GM23338 (cell line): ENCODE measurements at regions not wholly inside any gene's neighbourhood (a gene's known extent, or its start where the extent isn't known, plus 50 kb on each side); places are given as distances from the start of the nearest gene placed in this dataset.

Source experiments
- CREB1 ChIP-seq: fragments of 250-450 bp; sonication (Bioruptor Pico); IDR thresholded peaks from 2 replicates; pipeline ENCODE4 v1.5.0; 2020; ENCODE audit warnings: low read depth, mild to moderate bottlenecking, moderate library complexity
- CTCF ChIP-seq, 2 experiments: fragments of 200-600 bp in 1 of 2; sonication (generic) in 1 of 2; conservative IDR thresholded peaks; 2 replicates each; pipeline versions ENCODE4 v1.5.1 to v1.6.1; 2016 to 2017; ENCODE audit warnings: antibody characterized with exemption in 2 of 2, low read depth in 2 of 2, mild to moderate bottlenecking in 2 of 2, moderate library complexity in 1 of 2
- EZH2 ChIP-seq: fragments of 200-600 bp; sonication (generic); IDR thresholded peaks from one replicate; pipeline ENCODE4 v1.8.0; 2017; ENCODE audit warnings: antibody characterized with exemption, mild to moderate bottlenecking, low read depth; ENCODE audit not compliant: unreplicated experiment
- EZH2phosphoT487 ChIP-seq: fragments of 200-600 bp; sonication (generic); IDR thresholded peaks from one replicate; pipeline ENCODE4 v1.8.1; 2018; ENCODE audit warnings: antibody characterized with exemption; ENCODE audit not compliant: unreplicated experiment
- JUNB ChIP-seq: IDR thresholded peaks from one replicate; pipeline ENCODE4 v1.6.1; 2016; ENCODE audit warnings: antibody characterized with exemption; ENCODE audit not compliant: unreplicated experiment
- NANOG ChIP-seq: IDR thresholded peaks from 2 replicates; pipeline ENCODE4 v1.6.1; 2016; ENCODE audit warnings: antibody characterized with exemption, borderline replicate concordance
- POLR2AphosphoS5 ChIP-seq: IDR thresholded peaks from 2 replicates; pipeline ENCODE4 v1.6.1; 2016; ENCODE audit warnings: antibody characterized with exemption, low read depth
- ZNF462 ChIP-seq: fragments of 250-450 bp; sonication (Bioruptor Pico); IDR thresholded peaks from 2 replicates; pipeline ENCODE4 v1.5.0; 2020; ENCODE audit warnings: mild to moderate bottlenecking, moderate library complexity
- TF ChIP-seq, protein P1 (sequence below): IDR thresholded peaks from 2 replicates; pipeline ENCODE4 v1.6.1; 2016; ENCODE audit warnings: antibody characterized with exemption

DNA sequence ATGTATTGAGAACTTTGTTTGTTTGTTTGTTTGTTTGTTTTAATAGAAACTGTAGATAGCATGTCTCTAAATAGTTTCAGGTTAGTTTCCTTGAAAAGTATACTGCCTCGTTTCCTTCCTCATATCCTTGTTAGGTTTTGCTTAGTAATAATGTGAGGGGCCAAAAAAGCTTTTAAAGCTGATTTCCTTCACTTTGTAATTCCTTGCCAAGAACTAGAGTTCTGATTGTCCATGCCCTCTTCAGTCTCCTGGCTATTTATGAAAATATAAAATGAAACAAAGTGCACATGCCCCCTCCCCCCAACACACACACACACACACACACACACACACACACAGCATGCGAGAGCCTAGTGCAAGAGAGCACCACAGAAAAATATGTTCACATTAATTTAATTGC, 115.8 kb downstream of the FZD1 start:
- no peak for TF ChIP-seq EZH2
- no peak for TF ChIP-seq CTCF (conservative IDR thresholded peaks at IDR 0.05; ENCODE audit: low read depth in 2 of 2)
- TF ChIP-seq EZH2phosphoT487: no peak
- TF ChIP-seq POLR2AphosphoS5: no peak
- TF ChIP-seq CREB1 (CRISPR knock-in tag): no peak
- TF ChIP-seq, protein P1, sequence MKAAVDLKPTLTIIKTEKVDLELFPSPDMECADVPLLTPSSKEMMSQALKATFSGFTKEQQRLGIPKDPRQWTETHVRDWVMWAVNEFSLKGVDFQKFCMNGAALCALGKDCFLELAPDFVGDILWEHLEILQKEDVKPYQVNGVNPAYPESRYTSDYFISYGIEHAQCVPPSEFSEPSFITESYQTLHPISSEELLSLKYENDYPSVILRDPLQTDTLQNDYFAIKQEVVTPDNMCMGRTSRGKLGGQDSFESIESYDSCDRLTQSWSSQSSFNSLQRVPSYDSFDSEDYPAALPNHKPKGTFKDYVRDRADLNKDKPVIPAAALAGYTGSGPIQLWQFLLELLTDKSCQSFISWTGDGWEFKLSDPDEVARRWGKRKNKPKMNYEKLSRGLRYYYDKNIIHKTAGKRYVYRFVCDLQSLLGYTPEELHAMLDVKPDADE: no peak
- TF ChIP-seq JUNB: no peak
- TF ChIP-seq NANOG: no peak
- TF ChIP-seq ZNF462: no peak
